SK-N-SH (cell line): ENCODE measurements at regions not wholly inside any gene's neighbourhood (a gene's known extent, or its start where the extent isn't known, plus 50 kb on each side); places are given as distances from the start of the nearest gene placed in this dataset.

Experiments used
- CTCF ChIA-PET: fragments of 300-600, 350-600 bp; formaldehyde crosslinking; extraction: SDS; loops from one replicate; lab custom pipeline; 2021; lab: Yijun Ruan, JAX
- POLR2A ChIA-PET: fragments of 350-600 bp; sonication (Branson Sonifier 250); formaldehyde crosslinking; extraction: SDS; loops from one replicate; lab custom pipeline; 2020; ENCODE audit warnings: antibody characterized with exemption, inconsistent platforms; lab: Yijun Ruan, JAX
- DNase-seq: peaks from one replicate; pipeline ENCODE4 v3.0.0; 2012
- H2AFZ ChIP-seq: fragments of 200-600 bp; sonication (generic); 2 replicates; pipeline ENCODE4 v1.8.1; 2016; ENCODE audit warnings: antibody characterized with exemption, mild to moderate bottlenecking, low read depth
- H3F3A ChIP-seq: fragments of 200-600 bp; sonication (generic); replicated peaks from 2 replicates; pipeline ENCODE3; 2016; ENCODE audit warnings: antibody characterized with exemption, mild to moderate bottlenecking; ENCODE audit not compliant: insufficient read depth
- H3K27ac ChIP-seq, 2 experiments: fragments of 200-500 bp in 1 of 2; fragments of 200-600 bp in 1 of 2; sonication (Bioruptor generic) in 1 of 2; sonication (generic), shearing (Covaris generic) in 1 of 2; 2 replicates each; pipeline versions ENCODE4 v1.5.1 to v1.6.1; 2014 to 2016; ENCODE audit warnings: low read depth in 2 of 2, inconsistent platforms in 1 of 2, low read length in 1 of 2, mild to moderate bottlenecking in 1 of 2, mixed read lengths in 1 of 2
- H3K27me3 ChIP-seq: fragments of 200-600 bp; sonication (generic), shearing (Covaris generic); 2 replicates; pipeline ENCODE4 v1.6.1; 2016; ENCODE audit warnings: mixed run types; ENCODE audit not compliant: insufficient read depth
- H3K36me3 ChIP-seq, 2 experiments: fragments of 200-500 bp in 1 of 2; fragments of 200-600 bp in 1 of 2; sonication (Bioruptor generic) in 1 of 2; sonication (generic) in 1 of 2; replicated peaks in 1 of 2; 2 replicates each; pipeline versions ENCODE3 to v1.5.1; 2014 to 2016; ENCODE audit warnings: low read length in 1 of 2, mild to moderate bottlenecking in 1 of 2; ENCODE audit not compliant: insufficient read depth in 2 of 2, control insufficient read depth in 1 of 2
- H3K4me1 ChIP-seq, 2 experiments: fragments of 200-500 bp in 1 of 2; fragments of 200-600 bp in 1 of 2; sonication (Bioruptor generic) in 1 of 2; sonication (generic), shearing (Covaris generic) in 1 of 2; 2 replicates each; pipeline versions ENCODE4 v1.5.1 to v1.6.1; 2014 to 2016; ENCODE audit warnings: low read depth in 1 of 2, low read length in 1 of 2, mixed run types in 1 of 2; ENCODE audit not compliant: insufficient read depth in 2 of 2, control insufficient read depth in 1 of 2
- H3K4me2 ChIP-seq: fragments of 200-600 bp; sonication (generic), shearing (Covaris generic); 2 replicates; pipeline ENCODE4 v1.6.1; 2017; ENCODE audit warnings: mixed run types
- H3K4me3 ChIP-seq, 2 experiments: fragments of 200-500 bp in 1 of 2; fragments of 200-600 bp in 1 of 2; sonication (Bioruptor generic) in 1 of 2; sonication (generic), shearing (Covaris generic) in 1 of 2; 2 replicates each; pipeline versions ENCODE4 v1.5.1 to v1.8.1; 2014 to 2016; ENCODE audit warnings: low read depth in 2 of 2, inconsistent platforms in 1 of 2, low read length in 1 of 2, mild to moderate bottlenecking in 1 of 2, mixed read lengths in 1 of 2, moderate library complexity in 1 of 2
- H3K79me2 ChIP-seq: fragments of 200-600 bp; sonication (generic); 2 replicates; pipeline ENCODE4 v1.8.1; 2017; ENCODE audit warnings: mild to moderate bottlenecking; ENCODE audit not compliant: insufficient read depth
- H3K9ac ChIP-seq: fragments of 200-600 bp; sonication (generic); 2 replicates; pipeline ENCODE4 v1.6.1; 2017; ENCODE audit warnings: mixed run types
- H3K9me2 ChIP-seq: fragments of 200-600 bp; sonication (generic); 2 replicates; pipeline ENCODE4 v1.6.1; 2017; ENCODE audit warnings: mixed run types
- H3K9me3 ChIP-seq: fragments of 200-600 bp; sonication (generic); 2 replicates; pipeline ENCODE4 v1.6.1; 2017; ENCODE audit warnings: mixed run types, mild to moderate bottlenecking, moderate library complexity
- H4K20me1 ChIP-seq: fragments of 200-600 bp; sonication (generic); 2 replicates; pipeline ENCODE4 v1.6.1; 2017; ENCODE audit warnings: mild to moderate bottlenecking, mixed run types; ENCODE audit not compliant: insufficient read depth
- CHD2 ChIP-seq: fragments of 150-350 bp; IDR thresholded peaks from 2 replicates; pipeline ENCODE4 v1.6.1; 2018; ENCODE audit warnings: low read length; ENCODE audit not compliant: partially characterized antibody
- ELF1 ChIP-seq: IDR thresholded peaks from 2 replicates; pipeline ENCODE4 v1.4.0; 2012
- NFIC ChIP-seq: IDR thresholded peaks from 2 replicates; pipeline ENCODE4 v1.4.0; 2012; ENCODE audit warnings: borderline replicate concordance
- POLR2AphosphoS5 ChIP-seq: IDR thresholded peaks from 2 replicates; pipeline ENCODE4 v1.6.1; 2012; ENCODE audit warnings: low read depth, low read length
- RAD21 ChIP-seq: IDR thresholded peaks from 2 replicates; pipeline ENCODE4 v1.6.1; 2012; ENCODE audit warnings: mild to moderate bottlenecking, low read length
- RCOR1 ChIP-seq: fragments of 150-350 bp; IDR thresholded peaks from 2 replicates; pipeline ENCODE4 v1.6.1; 2017; ENCODE audit warnings: antibody characterized with exemption, low read length
- RFX5 ChIP-seq: IDR thresholded peaks from 2 replicates; pipeline ENCODE4 v1.6.1; 2012; ENCODE audit warnings: mild to moderate bottlenecking, improper control_type of control experiment, low read length
- SIN3A ChIP-seq: IDR thresholded peaks from 2 replicates; pipeline ENCODE4 v1.6.1; 2012; ENCODE audit warnings: low read depth, mild to moderate bottlenecking, low read length, moderate library complexity, borderline replicate concordance
- TCF12 ChIP-seq: IDR thresholded peaks from 2 replicates; pipeline ENCODE4 v1.4.0; 2012
- WGBS: methylation state at CpG from one replicate; pipeline ENCODE4 v1.1.6; 2017; ENCODE audit warnings: low lambda C conversion rate; 5-methylcytosine and 5-hydroxymethylcytosine counted together
- TF ChIP-seq, protein P1 (sequence below): fragments of 200-600 bp; sonication (generic); IDR thresholded peaks from 2 replicates; pipeline ENCODE4 v1.6.1; 2017; ENCODE audit warnings: antibody characterized with exemption, mild to moderate bottlenecking, moderate library complexity
- TF ChIP-seq, protein P2 (sequence below): IDR thresholded peaks from 2 replicates; pipeline ENCODE4 v1.4.0; 2012; ENCODE audit warnings: low read depth
- TF ChIP-seq, protein P3 (sequence below): IDR thresholded peaks from 2 replicates; pipeline ENCODE4 v1.4.0; 2012; ENCODE audit warnings: low read depth, borderline replicate concordance

DNA sequence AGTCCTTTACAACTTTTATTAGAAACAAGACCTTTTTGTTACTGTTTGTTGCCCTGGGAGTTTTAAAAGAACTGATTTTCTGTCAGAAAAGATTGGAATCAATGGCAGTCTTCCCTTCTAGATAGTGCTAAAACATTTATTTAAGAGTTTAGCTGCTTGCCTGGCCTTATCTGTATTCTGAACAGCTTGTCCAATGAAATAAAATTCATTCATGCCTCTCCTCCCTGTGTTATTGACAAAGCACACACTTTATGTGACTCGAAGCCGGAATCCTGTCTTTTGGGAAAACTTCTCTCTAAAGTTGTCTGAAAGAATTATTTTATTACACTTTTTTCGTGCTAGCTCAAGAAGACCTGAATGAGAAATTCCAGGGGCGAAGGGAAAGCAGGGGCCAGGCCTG is 992.5 kb downstream of the TYW1 start:
- Histone ChIP-seq H3K27me3 (no peaks in the 10 kb centered on the region), H3K9me2 (no peaks in the 10 kb centered on the region), H2AFZ (no peak overlapping the region), H3K9ac (no peak overlapping the region), H4K20me1 (no peaks in the 10 kb centered on the region), H3K4me3 (no peak overlapping the region), H3K79me2 (no peaks in the 10 kb centered on the region), H3K4me2 (no peak overlapping the region), H3K36me3 (no peaks in the 10 kb centered on the region), H3K4me1 (no peaks in the 10 kb centered on the region), H3K9me3 (peaks cover 13% of the 10 kb centered on the region; the same call in 1 of the 2 replicates), H3F3A (no peaks in the 10 kb centered on the region), H3K27ac (no peak overlapping the region)
- ChIA-PET CTCF (interaction anchor here (1.2 to 1.6 kb wide), 2 partner anchors 14 to 21 kb away, joined by 3 read pairs; no protein-coding TSS in a partner anchor), POLR2A (interaction anchor here (1.0 kb wide), 1 partner anchor 19 kb away, joined by 3 read pairs; no protein-coding TSS in a partner anchor)
- no peak for TF ChIP-seq ELF1
- TF ChIP-seq, protein P1, sequence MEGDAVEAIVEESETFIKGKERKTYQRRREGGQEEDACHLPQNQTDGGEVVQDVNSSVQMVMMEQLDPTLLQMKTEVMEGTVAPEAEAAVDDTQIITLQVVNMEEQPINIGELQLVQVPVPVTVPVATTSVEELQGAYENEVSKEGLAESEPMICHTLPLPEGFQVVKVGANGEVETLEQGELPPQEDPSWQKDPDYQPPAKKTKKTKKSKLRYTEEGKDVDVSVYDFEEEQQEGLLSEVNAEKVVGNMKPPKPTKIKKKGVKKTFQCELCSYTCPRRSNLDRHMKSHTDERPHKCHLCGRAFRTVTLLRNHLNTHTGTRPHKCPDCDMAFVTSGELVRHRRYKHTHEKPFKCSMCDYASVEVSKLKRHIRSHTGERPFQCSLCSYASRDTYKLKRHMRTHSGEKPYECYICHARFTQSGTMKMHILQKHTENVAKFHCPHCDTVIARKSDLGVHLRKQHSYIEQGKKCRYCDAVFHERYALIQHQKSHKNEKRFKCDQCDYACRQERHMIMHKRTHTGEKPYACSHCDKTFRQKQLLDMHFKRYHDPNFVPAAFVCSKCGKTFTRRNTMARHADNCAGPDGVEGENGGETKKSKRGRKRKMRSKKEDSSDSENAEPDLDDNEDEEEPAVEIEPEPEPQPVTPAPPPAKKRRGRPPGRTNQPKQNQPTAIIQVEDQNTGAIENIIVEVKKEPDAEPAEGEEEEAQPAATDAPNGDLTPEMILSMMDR: no peak
- TF ChIP-seq, protein P2, sequence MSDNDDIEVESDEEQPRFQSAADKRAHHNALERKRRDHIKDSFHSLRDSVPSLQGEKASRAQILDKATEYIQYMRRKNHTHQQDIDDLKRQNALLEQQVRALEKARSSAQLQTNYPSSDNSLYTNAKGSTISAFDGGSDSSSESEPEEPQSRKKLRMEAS: no peak
- TF ChIP-seq SIN3A: no peak
- no peak for TF ChIP-seq TCF12
- TF ChIP-seq, protein P3, sequence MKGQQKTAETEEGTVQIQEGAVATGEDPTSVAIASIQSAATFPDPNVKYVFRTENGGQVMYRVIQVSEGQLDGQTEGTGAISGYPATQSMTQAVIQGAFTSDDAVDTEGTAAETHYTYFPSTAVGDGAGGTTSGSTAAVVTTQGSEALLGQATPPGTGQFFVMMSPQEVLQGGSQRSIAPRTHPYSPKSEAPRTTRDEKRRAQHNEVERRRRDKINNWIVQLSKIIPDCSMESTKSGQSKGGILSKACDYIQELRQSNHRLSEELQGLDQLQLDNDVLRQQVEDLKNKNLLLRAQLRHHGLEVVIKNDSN: no peak
- no peak for TF ChIP-seq RCOR1
- WGBS: 22% methylated on average over 4 of the region's 4 CpGs
- no peak for DNase-seq

DNA sequence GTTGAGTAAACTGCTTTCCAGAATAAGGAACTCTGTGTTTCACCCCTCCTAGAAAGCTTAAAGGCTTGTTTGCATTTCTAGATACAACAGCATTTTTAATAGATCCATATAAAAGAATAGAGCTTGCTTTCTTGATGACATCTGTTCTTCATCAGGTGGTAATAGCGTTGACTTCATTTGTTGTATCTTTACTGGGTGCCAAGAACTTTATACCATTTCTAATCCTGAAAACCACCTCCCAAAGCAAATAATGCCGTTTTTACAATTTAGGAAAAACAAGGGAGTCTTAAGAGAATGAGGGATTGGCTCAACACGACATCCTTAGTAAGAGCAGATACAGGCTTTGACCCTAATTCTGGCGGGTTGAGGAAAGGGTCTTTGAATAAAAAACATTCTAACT is 993.4 kb downstream of the TYW1 start:
- H3K4me1 ChIP-seq: no peaks in the 10 kb centered on the region
- no peak overlapping the region for H3K4me3 ChIP-seq
- no peak for DNase-seq
- no peaks in the 10 kb centered on the region for H4K20me1 ChIP-seq
- H3K27me3 ChIP-seq: no peaks in the 10 kb centered on the region
- peaks cover 17% of the 10 kb centered on the region; the same call in 1 of the 2 replicates for H3K9me3 ChIP-seq
- no peaks in the 10 kb centered on the region for H3K79me2 ChIP-seq
- no peaks in the 10 kb centered on the region for H3K9me2 ChIP-seq
- no peak overlapping the region for H3K4me2 ChIP-seq
- WGBS: 12% methylated on average over 4 of the region's 4 CpGs
- H2AFZ ChIP-seq: no peak overlapping the region
- ChIA-PET POLR2A (no interaction called here), CTCF (no interaction called here)
- no peak overlapping the region for H3K9ac ChIP-seq
- H3K27ac ChIP-seq: no peak overlapping the region
- TF ChIP-seq RFX5 (no peak), RAD21 (no peak), NFIC (no peak), CHD2 (no peak), POLR2AphosphoS5 (no peak)
- no peaks in the 10 kb centered on the region for H3F3A ChIP-seq
- H3K36me3 ChIP-seq: no peaks in the 10 kb centered on the region
